NT2/D1 (cell line): ENCODE measurements at regions not wholly inside any gene's neighbourhood (a gene's known extent, or its start where the extent isn't known, plus 50 kb on each side); places are given as distances from the start of the nearest gene placed in this dataset.

Source experiments
- YY1 ChIP-seq: IDR thresholded peaks from 2 replicates; pipeline ENCODE4 v1.6.1; 2011; ENCODE audit not compliant: insufficient read length, insufficient read depth
- ZNF274 ChIP-seq: IDR thresholded peaks from 2 replicates; pipeline ENCODE4 v1.6.1; 2011; ENCODE audit warnings: mild to moderate bottlenecking, low read depth, low read length

GRCh38 chr22:48154943-48155240, 1392.4 kb downstream of the TBC1D22A start:
- TF ChIP-seq YY1 (no peak), ZNF274 (no peak)
